K562 (cell line): ENCODE measurements at regions not wholly inside any gene's neighbourhood (a gene's known extent, or its start where the extent isn't known, plus 50 kb on each side); places are given as distances from the start of the nearest gene placed in this dataset.
A peak's percentile ranks its signal among the peaks of the same experiment; 100 is the strongest.

Experiments
- ATAC-seq: fragments of 200-7000 bp; cut with Tn5 transposase; 3 replicates; pipeline ENCODE4 v1.9.1; 2020; ENCODE audit warnings: moderate library complexity
- BruUV-seq: library from RNA; stranded (reverse); fragments of 400-500 nt; replicated peaks from 2 replicates; lab custom pipeline; 2021; lab: Mats Ljungman, UMichigan
- CTCF ChIA-PET: fragments of 300-600 bp; formaldehyde crosslinking; extraction: SDS; loops from one replicate; lab custom pipeline; 2021; ENCODE audit warnings: low intra/inter-chr PET ratio; lab: Yijun Ruan, JAX
- POLR2A ChIA-PET: fragments of 300-600, 350-650 bp; sonication (Branson Sonifier 250); formaldehyde crosslinking; extraction: SDS; loops from one replicate; lab custom pipeline; 2021; ENCODE audit warnings: antibody characterized with exemption, inconsistent platforms; lab: Yijun Ruan, JAX
- DNase-seq, 4 experiments: peaks; one replicate each; pipeline versions ENCODE4 v3.0.0 to v3.0.0-alpha.2; 2011 to 2018; ENCODE audit warnings: low spot score in 3 of 4, mixed read lengths in 3 of 4; ENCODE audit errors: extremely low read depth in 1 of 4
- FAIRE-seq: peaks from 2 replicates; lab custom pipeline; 2011; peaks lifted over from hg19 to GRCh38; lab: Jason Lieb, UNC
- H2AFZ ChIP-seq: 2 replicates; pipeline ENCODE4 v1.6.0; 2011; ENCODE audit warnings: low read depth, low read length, control low read depth, inconsistent platforms
- H3K27ac ChIP-seq: fragments of 200-600 bp; 3 replicates; pipeline ENCODE4 v1.8.0; 2011; ENCODE audit warnings: low read depth, mild to moderate bottlenecking, control low read depth, inconsistent platforms, low read length, moderate library complexity, mixed read lengths; ENCODE audit errors: extremely low read depth
- H3K27me3 ChIP-seq, 2 experiments: fragments of 300-600 bp in 1 of 2; 2 replicates in 1 of 2; 3 replicates in 1 of 2; pipeline versions ENCODE4 v1.6.0 to v1.8.0; 2011; ENCODE audit warnings: inconsistent platforms in 2 of 2, low read length in 2 of 2, mild to moderate bottlenecking in 1 of 2, mixed read lengths in 1 of 2, moderate library complexity in 1 of 2; ENCODE audit not compliant: control insufficient read depth in 2 of 2, insufficient read depth in 2 of 2
- H3K36me3 ChIP-seq: fragments of 300-600 bp; 3 replicates; pipeline ENCODE4 v1.8.0; 2011; ENCODE audit warnings: mild to moderate bottlenecking, low read length, inconsistent platforms; ENCODE audit not compliant: control insufficient read depth, insufficient read depth
- H3K4me1 ChIP-seq, 2 experiments: fragments of 200-600 bp in 1 of 2; replicated peaks in 1 of 2; 2 replicates in 1 of 2; 3 replicates in 1 of 2; pipeline versions ENCODE4 v1.5.1 to v1.8.0; 2011; ENCODE audit warnings: inconsistent platforms in 2 of 2, low read length in 2 of 2, mild to moderate bottlenecking in 1 of 2, mixed read lengths in 1 of 2, moderate library complexity in 1 of 2; ENCODE audit not compliant: control insufficient read depth in 2 of 2, insufficient read depth in 2 of 2
- H3K4me2 ChIP-seq: 2 replicates; pipeline ENCODE4 v1.6.1; 2011; ENCODE audit warnings: low read length, control low read depth, inconsistent platforms, mixed read lengths; ENCODE audit not compliant: insufficient read depth
- H3K4me3 ChIP-seq: fragments of 200-600 bp; sonication (generic), shearing (Covaris generic); 2 replicates; pipeline ENCODE4 v1.5.1; 2016; ENCODE audit warnings: control low read depth, inconsistent platforms
- H3K79me2 ChIP-seq: fragments of 200-600 bp; 3 replicates; pipeline ENCODE4 v1.8.0; 2011; ENCODE audit warnings: low read length, inconsistent platforms; ENCODE audit not compliant: control insufficient read depth, insufficient read depth
- H3K9ac ChIP-seq, 2 experiments: 2 replicates each; pipeline versions ENCODE4 v1.6.0 to v1.6.1; 2011; ENCODE audit warnings: low read depth in 2 of 2, low read length in 2 of 2, control low read depth in 1 of 2, inconsistent platforms in 1 of 2, mild to moderate bottlenecking in 1 of 2, mixed read lengths in 1 of 2; ENCODE audit not compliant: insufficient read depth in 1 of 2
- H3K9me1 ChIP-seq: one replicate; pipeline ENCODE4 v1.6.0; 2011; ENCODE audit warnings: inconsistent platforms, mild to moderate bottlenecking, low read length, moderate library complexity; ENCODE audit not compliant: control insufficient read depth, insufficient read depth
- H3K9me3 ChIP-seq: replicated peaks from 2 replicates; pipeline ENCODE4 v1.5.1; 2011; ENCODE audit warnings: low read depth, low read length, inconsistent platforms; ENCODE audit not compliant: control insufficient read depth, insufficient read depth
- H4K20me1 ChIP-seq: replicated peaks from 2 replicates; pipeline ENCODE4 v1.6.1; 2011; ENCODE audit warnings: low read length, inconsistent platforms, mixed read lengths; ENCODE audit not compliant: control insufficient read depth, insufficient read depth
- NRF1 ChIP-seq, 2 experiments: fragments of 450-650 bp; IDR thresholded peaks in 1 of 2; conservative IDR thresholded peaks in 1 of 2; 2 replicates each; pipeline ENCODE4 v1.6.1; 2014; ENCODE audit warnings: mild to moderate bottlenecking in 2 of 2
- RBM25 ChIP-seq: fragments of 200-400 bp; formaldehyde crosslinking; IDR thresholded peaks from 2 replicates; pipeline ENCODE4 v1.6.1; 2018; ENCODE audit warnings: low read length, low read depth, moderate library complexity; ENCODE audit not compliant: severe bottlenecking
- SMC3 ChIP-seq: conservative IDR thresholded peaks from 2 replicates; pipeline ENCODE4 v1.6.1; 2011; ENCODE audit warnings: low read depth, low read length, improper control_type of control experiment; ENCODE audit not compliant: insufficient read depth
- WGBS: fragments of 100-300 bp; shearing (Covaris generic); methylation state at CpG from one replicate; pipeline ENCODE4 v1.1.6; 2016; ENCODE audit warnings: low coverage, mixed read lengths; ENCODE audit not compliant: insufficient coverage; ENCODE audit errors: missing lambda C conversion rate; 5-methylcytosine and 5-hydroxymethylcytosine counted together
- in situ Hi-C: fragments of 300-500 bp; cut with MboI; formaldehyde crosslinking; loops from 4 replicates; pipeline ENCODE4 v1.15.0; 2018; ENCODE audit warnings: inconsistent platforms, mixed read lengths
- intact Hi-C: fragments of 100-400 bp; cut with micrococcal nuclease; formaldehyde crosslinking; loops from 2 replicates; pipeline ENCODE4 v1.14.2; 2022
- TF ChIP-seq, protein P1 (sequence below), 3 experiments: IDR thresholded peaks in 2 of 3; conservative IDR thresholded peaks in 1 of 3; 2 replicates each; pipeline ENCODE4 v1.5.1; 2011 to 2012; ENCODE audit warnings: low read length in 3 of 3, mild to moderate bottlenecking in 3 of 3, control low read depth in 2 of 3, improper control_type of control experiment in 1 of 3, inconsistent platforms in 1 of 3, low read depth in 1 of 3, mixed read lengths in 1 of 3, moderate library complexity in 1 of 3; ENCODE audit not compliant: insufficient read depth in 2 of 3

DNA sequence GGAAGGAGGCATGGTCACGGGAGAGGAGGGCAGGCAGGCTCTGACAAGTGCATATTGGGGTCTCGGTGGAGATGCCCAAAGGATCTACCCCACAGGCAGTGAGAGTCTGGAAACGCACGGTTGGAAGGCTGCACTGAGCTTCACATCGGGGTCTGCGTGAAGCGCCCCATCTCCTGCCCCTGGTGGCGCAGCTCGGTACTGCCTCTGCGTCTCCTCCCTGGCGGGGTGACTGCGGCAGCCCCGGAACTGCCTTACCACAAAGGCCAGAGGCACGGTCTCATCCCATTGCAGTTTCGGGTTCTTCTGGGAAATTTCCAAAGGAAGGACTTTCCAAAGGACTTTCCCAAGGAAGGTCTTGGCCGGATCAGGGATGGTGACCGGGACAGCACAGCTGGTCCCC lies 69.2 kb upstream of the AJAP1 start:
- H3K9me1 ChIP-seq, result no peaks in the 10 kb centered on the region
- TF ChIP-seq RBM25 (no peak), NRF1 (conservative IDR thresholded peaks at IDR 0.05 in 1 of 2, IDR thresholded peaks at IDR 0.05 in 1 of 2) (peak; percentile 34 to 52; a peak in 2 of 4 replicates), SMC3 (0 out of 2 replicates have a peak, but pooled peaks have one; percentile 18)
- TF ChIP-seq, protein P1, sequence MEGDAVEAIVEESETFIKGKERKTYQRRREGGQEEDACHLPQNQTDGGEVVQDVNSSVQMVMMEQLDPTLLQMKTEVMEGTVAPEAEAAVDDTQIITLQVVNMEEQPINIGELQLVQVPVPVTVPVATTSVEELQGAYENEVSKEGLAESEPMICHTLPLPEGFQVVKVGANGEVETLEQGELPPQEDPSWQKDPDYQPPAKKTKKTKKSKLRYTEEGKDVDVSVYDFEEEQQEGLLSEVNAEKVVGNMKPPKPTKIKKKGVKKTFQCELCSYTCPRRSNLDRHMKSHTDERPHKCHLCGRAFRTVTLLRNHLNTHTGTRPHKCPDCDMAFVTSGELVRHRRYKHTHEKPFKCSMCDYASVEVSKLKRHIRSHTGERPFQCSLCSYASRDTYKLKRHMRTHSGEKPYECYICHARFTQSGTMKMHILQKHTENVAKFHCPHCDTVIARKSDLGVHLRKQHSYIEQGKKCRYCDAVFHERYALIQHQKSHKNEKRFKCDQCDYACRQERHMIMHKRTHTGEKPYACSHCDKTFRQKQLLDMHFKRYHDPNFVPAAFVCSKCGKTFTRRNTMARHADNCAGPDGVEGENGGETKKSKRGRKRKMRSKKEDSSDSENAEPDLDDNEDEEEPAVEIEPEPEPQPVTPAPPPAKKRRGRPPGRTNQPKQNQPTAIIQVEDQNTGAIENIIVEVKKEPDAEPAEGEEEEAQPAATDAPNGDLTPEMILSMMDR (IDR thresholded peaks at IDR 0.05 in 2 of 3, conservative IDR thresholded peaks at IDR 0.05 in 1 of 3; ENCODE audit: insufficient read depth in 2 of 3, low read depth in 1 of 3, low read length in 3 of 3), result peak; percentile 60 to 80 (median 65)
- H3K27ac ChIP-seq, result no peak overlapping the region
- WGBS, result 1% methylated on average over 16 of the region's 17 CpGs
- H3K9me3 ChIP-seq, result no peaks in the 10 kb centered on the region
- H3K9ac ChIP-seq, result no peak overlapping the region
- ChIA-PET CTCF (no interaction called here), POLR2A (interaction anchor here (0.6 to 1.0 kb wide), 3 partner anchors 9 to 275 kb away, joined by 3 to 5 read pairs (median 3); no protein-coding TSS in a partner anchor)
- H3K27me3 ChIP-seq, result no peaks in the 10 kb centered on the region; a peak in 1 of 5 replicates
- FAIRE-seq (no peak), ATAC-seq (peak; percentile 98), DNase-seq (peak; percentile 59 to 79 (median 76))
- no TSS peak for BruUV-seq
- in situ Hi-C loops (no loop called here), intact Hi-C loops (no loop called here)
- no peaks in the 10 kb centered on the region for H3K79me2 ChIP-seq
- no peak overlapping the region for H2AFZ ChIP-seq
- H3K4me2 ChIP-seq, result no peak overlapping the region
- H4K20me1 ChIP-seq, result no peaks in the 10 kb centered on the region
- no peaks in the 10 kb centered on the region for H3K36me3 ChIP-seq
- H3K4me1 ChIP-seq, result no peaks in the 10 kb centered on the region
- H3K4me3 ChIP-seq, result no peak overlapping the region
